Naive B cell (primary cell): ENCODE measurements at regions not wholly inside any gene's neighbourhood (a gene's known extent, or its start where the extent isn't known, plus 50 kb on each side); places are given as distances from the start of the nearest gene placed in this dataset.
A peak's percentile ranks its signal among the peaks of the same experiment; 100 is the strongest.

Experiments
- ATAC-seq, 2 donors: fragments of 150-1000 bp; cut with Tn5 transposase; 2 replicates each; pipeline ENCODE4 v1.10.0; 2021; ENCODE audit warnings: low read depth in 2 of 2, mild to moderate bottlenecking in 2 of 2, moderate library complexity in 2 of 2
- DNase-seq: peaks from one replicate; pipeline ENCODE4 v3.0.0; 2022
- H3K27ac Mint-ChIP-seq, 6 donors: one replicate each; pipeline ENCODE4 v1.8.0; 2020 to 2022; ENCODE audit warnings: mild to moderate bottlenecking in 6 of 6, mixed read lengths in 6 of 6, moderate library complexity in 5 of 6, inconsistent platforms in 2 of 6
- H3K27me3 Mint-ChIP-seq, 3 donors: one replicate each; pipeline ENCODE4 v1.8.0; 2021 to 2022; ENCODE audit warnings: mixed read lengths in 3 of 3, mild to moderate bottlenecking in 1 of 3
- H3K36me3 Mint-ChIP-seq, 2 donors: one replicate each; pipeline ENCODE4 v1.8.0; 2020 to 2022; ENCODE audit warnings: mixed read lengths in 2 of 2, inconsistent platforms in 1 of 2, mild to moderate bottlenecking in 1 of 2
- H3K4me1 Mint-ChIP-seq, 3 donors: one replicate each; pipeline ENCODE4 v1.8.0; 2020 to 2022; ENCODE audit warnings: mixed read lengths in 3 of 3, inconsistent platforms in 1 of 3, mild to moderate bottlenecking in 1 of 3, moderate library complexity in 1 of 3
- H3K4me3 Mint-ChIP-seq, 8 donors: one replicate each; pipeline ENCODE4 v1.8.0; 2020 to 2022; ENCODE audit warnings: mild to moderate bottlenecking in 8 of 8, mixed read lengths in 8 of 8, moderate library complexity in 8 of 8, inconsistent platforms in 2 of 8
- H3K9me3 Mint-ChIP-seq, 7 donors: one replicate each; pipeline ENCODE4 v1.8.0; 2020 to 2022; ENCODE audit warnings: mixed read lengths in 7 of 7, mild to moderate bottlenecking in 5 of 7, inconsistent platforms in 2 of 7, moderate library complexity in 1 of 7

- Mint-ChIP-seq H3K27ac (no peak overlapping the region), H3K27me3 (no peaks in the 10 kb centered on the region), H3K4me1 (peaks cover 2 to 6% (median 4%) of the 10 kb centered on the region in 3 donors), H3K9me3 (peaks cover 0 to 26% (median 7%) of the 10 kb centered on the region in 7 donors), H3K4me3 (no peak overlapping the region), H3K36me3 (peaks cover 27 to 31% of the 10 kb centered on the region in 2 donors)
- no peak for ATAC-seq
- no peak for DNase-seq
Observed at GRCh38 chr7:112905413-112905812, 115.2 kb upstream of the TMEM168 start.

- peak; percentile 40 for DNase-seq
- Mint-ChIP-seq H3K27ac (peak overlapping the region in 1 of 6 donors; percentile 76), H3K27me3 (no peaks in the 10 kb centered on the region), H3K4me1 (peaks cover 0 to 22% (median 12%) of the 10 kb centered on the region in 3 donors), H3K36me3 (peaks cover 11 to 15% of the 10 kb centered on the region in 2 donors), H3K4me3 (no peak overlapping the region), H3K9me3 (peaks cover 0 to 8% (median 3%) of the 10 kb centered on the region in 7 donors)
- ATAC-seq = peak; percentile 55 to 69
Observed at GRCh38 chr7:112898432-112899290, 108.5 kb upstream of the TMEM168 start.

- Mint-ChIP-seq H3K27me3 (no peaks in the 10 kb centered on the region), H3K9me3 (peaks cover 0 to 8% (median 3%) of the 10 kb centered on the region in 7 donors), H3K4me1 (peaks cover 0 to 17% (median 8%) of the 10 kb centered on the region in 3 donors), H3K27ac (peak overlapping the region in 1 of 6 donors; percentile 28), H3K36me3 (peaks cover 11 to 15% of the 10 kb centered on the region in 2 donors), H3K4me3 (peak overlapping the region in 1 of 8 donors; percentile 9)
- DNase-seq (no peak), ATAC-seq (no peak)
Observed at GRCh38 chr7:112897839-112898431, 107.7 kb upstream of the TMEM168 start.

- Mint-ChIP-seq H3K9me3 (peaks cover 0 to 8% (median 3%) of the 10 kb centered on the region in 7 donors), H3K4me1 (peaks cover 0 to 17% (median 11%) of the 10 kb centered on the region in 3 donors), H3K36me3 (peaks cover 11 to 23% of the 10 kb centered on the region in 2 donors), H3K27me3 (no peaks in the 10 kb centered on the region), H3K4me3 (no peak overlapping the region), H3K27ac (peak overlapping the region in 1 of 6 donors; percentile 58)
- no peak for ATAC-seq
- no peak for DNase-seq
Observed at GRCh38 chr7:112896026-112896601, 105.9 kb upstream of the TMEM168 start.

GRCh38 chr7:112892263-112892662, 102.1 kb upstream of the TMEM168 start:
- no peak overlapping the region for H3K4me3 Mint-ChIP-seq
- H3K36me3 Mint-ChIP-seq = peaks cover 0 to 14% of the 10 kb centered on the region in 2 donors
- peaks cover 9 to 32% (median 15%) of the 10 kb centered on the region in 3 donors for H3K4me1 Mint-ChIP-seq
- ATAC-seq (no peak), DNase-seq (no peak)
- H3K27me3 Mint-ChIP-seq = no peaks in the 10 kb centered on the region
- no peaks in the 10 kb centered on the region for H3K9me3 Mint-ChIP-seq
- H3K27ac Mint-ChIP-seq = peak overlapping the region in 1 of 6 donors; percentile 49

- ATAC-seq (no peak), DNase-seq (no peak)
- Mint-ChIP-seq H3K4me1 (peaks cover 10 to 27% (median 13%) of the 10 kb centered on the region in 3 donors), H3K27me3 (no peaks in the 10 kb centered on the region), H3K9me3 (no peaks in the 10 kb centered on the region), H3K27ac (no peak overlapping the region), H3K36me3 (peaks cover 0 to 14% of the 10 kb centered on the region in 2 donors), H3K4me3 (no peak overlapping the region)
Observed at GRCh38 chr7:112891698-112892097, 101.5 kb upstream of the TMEM168 start.

GRCh38 chr7:112889834-112890438, 99.7 kb upstream of the TMEM168 start:
- Mint-ChIP-seq H3K4me1 (peaks cover 10 to 27% (median 17%) of the 10 kb centered on the region in 3 donors), H3K27me3 (no peaks in the 10 kb centered on the region), H3K36me3 (peaks cover 6 to 24% of the 10 kb centered on the region in 2 donors), H3K27ac (peak overlapping the region in 2 of 6 donors; percentile 7 to 19), H3K9me3 (peaks cover 0 to 5% (median 0%) of the 10 kb centered on the region in 7 donors), H3K4me3 (no peak overlapping the region)
- ATAC-seq (no peak), DNase-seq (no peak)

- H3K9me3 Mint-ChIP-seq = peaks cover 0 to 5% (median 0%) of the 10 kb centered on the region in 7 donors
- H3K27me3 Mint-ChIP-seq = no peaks in the 10 kb centered on the region
- ATAC-seq (no peak), DNase-seq (no peak)
- H3K36me3 Mint-ChIP-seq = peaks cover 6 to 25% of the 10 kb centered on the region in 2 donors
- peak overlapping the region in 2 of 6 donors; percentile 7 to 27 for H3K27ac Mint-ChIP-seq
- H3K4me1 Mint-ChIP-seq = peaks cover 10 to 27% (median 17%) of the 10 kb centered on the region in 3 donors
- no peak overlapping the region for H3K4me3 Mint-ChIP-seq
Observed at GRCh38 chr7:112889268-112889667, 99.1 kb upstream of the TMEM168 start.

- Mint-ChIP-seq H3K27me3 (no peaks in the 10 kb centered on the region), H3K4me3 (no peak overlapping the region), H3K9me3 (peaks cover 0 to 5% (median under 1%) of the 10 kb centered on the region in 7 donors), H3K27ac (peak overlapping the region in 3 of 6 donors; percentile 26 to 36 (median 33)), H3K36me3 (peaks cover 6 to 22% of the 10 kb centered on the region in 2 donors), H3K4me1 (peaks cover 14 to 27% (median 20%) of the 10 kb centered on the region in 3 donors)
- ATAC-seq = no peak
- DNase-seq = no peak
Observed at GRCh38 chr7:112888781-112889180, 98.6 kb upstream of the TMEM168 start.

- peak overlapping the region in 3 of 6 donors; percentile 4 to 80 (median 33) for H3K27ac Mint-ChIP-seq
- H3K27me3 Mint-ChIP-seq = no peaks in the 10 kb centered on the region
- DNase-seq = no peak
- H3K4me1 Mint-ChIP-seq = peaks cover 20 to 32% (median 25%) of the 10 kb centered on the region in 3 donors
- peaks cover 6 to 22% of the 10 kb centered on the region in 2 donors for H3K36me3 Mint-ChIP-seq
- H3K9me3 Mint-ChIP-seq = peaks cover 0 to 5% (median 2%) of the 10 kb centered on the region in 7 donors
- ATAC-seq = no peak
- H3K4me3 Mint-ChIP-seq = no peak overlapping the region
Observed at GRCh38 chr7:112887976-112888375, 97.8 kb upstream of the TMEM168 start.

- Mint-ChIP-seq H3K9me3 (peaks cover 0 to 5% (median 2%) of the 10 kb centered on the region in 7 donors), H3K27me3 (no peaks in the 10 kb centered on the region), H3K4me3 (no peak overlapping the region), H3K4me1 (peaks cover 26 to 38% (median 31%) of the 10 kb centered on the region in 3 donors), H3K36me3 (peaks cover 6 to 21% of the 10 kb centered on the region in 2 donors), H3K27ac (peak overlapping the region in 3 of 6 donors; percentile 6 to 73 (median 7))
- DNase-seq (no peak), ATAC-seq (no peak)
Observed at GRCh38 chr7:112887337-112887736, 97.1 kb upstream of the TMEM168 start.

- Mint-ChIP-seq H3K4me3 (no peak overlapping the region), H3K9me3 (peaks cover 0 to 5% (median 2%) of the 10 kb centered on the region in 7 donors), H3K36me3 (peaks cover 6 to 14% of the 10 kb centered on the region in 2 donors), H3K27me3 (no peaks in the 10 kb centered on the region), H3K4me1 (peaks cover 30 to 42% (median 37%) of the 10 kb centered on the region in 3 donors), H3K27ac (peak overlapping the region in 1 of 6 donors; percentile 25)
- DNase-seq (no peak), ATAC-seq (no peak)
Observed at GRCh38 chr7:112886208-112886607, 96.0 kb upstream of the TMEM168 start.

- ATAC-seq = no peak
- Mint-ChIP-seq H3K4me3 (peak overlapping the region in 3 of 8 donors; percentile 10 to 71 (median 52)), H3K36me3 (peaks cover 6 to 14% of the 10 kb centered on the region in 2 donors), H3K4me1 (peaks cover 34 to 46% (median 38%) of the 10 kb centered on the region in 3 donors), H3K27me3 (no peaks in the 10 kb centered on the region), H3K9me3 (peaks cover 0 to 5% (median 2%) of the 10 kb centered on the region in 7 donors), H3K27ac (peak overlapping the region; percentile 5 to 94 (median 75))
- DNase-seq = no peak
Observed at GRCh38 chr7:112882991-112883390, 92.8 kb upstream of the TMEM168 start.
